ENCODE measurements at regions not wholly inside any gene's neighbourhood (a gene's known extent, or its start where the extent isn't known, plus 50 kb on each side); places are given as distances from the start of the nearest gene placed in this dataset.

DNA sequence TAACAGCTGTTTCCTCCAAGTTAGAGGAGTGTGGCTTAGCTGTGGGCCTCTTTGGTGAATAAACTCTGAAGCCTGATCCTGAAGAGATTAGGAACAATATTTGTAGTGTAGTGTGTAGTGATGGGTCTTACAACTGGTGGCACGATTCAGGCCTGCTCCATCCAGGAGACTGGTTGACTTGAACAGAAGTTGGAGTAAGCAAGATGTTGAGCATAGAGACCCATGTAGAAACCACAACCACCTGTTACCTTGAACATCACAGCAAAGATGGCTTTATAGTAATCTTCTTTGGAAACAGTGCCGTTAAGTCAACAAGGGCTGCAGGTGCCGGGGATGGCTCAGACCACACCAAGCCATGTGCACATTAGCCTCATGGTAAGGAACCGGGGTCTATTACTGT, 74.2 kb upstream of the RASGRP1 start:
- TF ChIP-seq, protein P1, sequence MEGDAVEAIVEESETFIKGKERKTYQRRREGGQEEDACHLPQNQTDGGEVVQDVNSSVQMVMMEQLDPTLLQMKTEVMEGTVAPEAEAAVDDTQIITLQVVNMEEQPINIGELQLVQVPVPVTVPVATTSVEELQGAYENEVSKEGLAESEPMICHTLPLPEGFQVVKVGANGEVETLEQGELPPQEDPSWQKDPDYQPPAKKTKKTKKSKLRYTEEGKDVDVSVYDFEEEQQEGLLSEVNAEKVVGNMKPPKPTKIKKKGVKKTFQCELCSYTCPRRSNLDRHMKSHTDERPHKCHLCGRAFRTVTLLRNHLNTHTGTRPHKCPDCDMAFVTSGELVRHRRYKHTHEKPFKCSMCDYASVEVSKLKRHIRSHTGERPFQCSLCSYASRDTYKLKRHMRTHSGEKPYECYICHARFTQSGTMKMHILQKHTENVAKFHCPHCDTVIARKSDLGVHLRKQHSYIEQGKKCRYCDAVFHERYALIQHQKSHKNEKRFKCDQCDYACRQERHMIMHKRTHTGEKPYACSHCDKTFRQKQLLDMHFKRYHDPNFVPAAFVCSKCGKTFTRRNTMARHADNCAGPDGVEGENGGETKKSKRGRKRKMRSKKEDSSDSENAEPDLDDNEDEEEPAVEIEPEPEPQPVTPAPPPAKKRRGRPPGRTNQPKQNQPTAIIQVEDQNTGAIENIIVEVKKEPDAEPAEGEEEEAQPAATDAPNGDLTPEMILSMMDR (IDR thresholded peaks at IDR 0.05), result no peak
- TF ChIP-seq POLR2AphosphoS5 (IDR thresholded peaks at IDR 0.05), result no peak
- no peak for TF ChIP-seq EP300 (IDR thresholded peaks at IDR 0.05)
- no peak for TF ChIP-seq POLR2A (IDR thresholded peaks at IDR 0.05)
